Suprapubic skin (tissue), 4 donors: ENCODE measurements at regions not wholly inside any gene's neighbourhood (a gene's known extent, or its start where the extent isn't known, plus 50 kb on each side); places are given as distances from the start of the nearest gene placed in this dataset.

Experiments used
- POLR2A ChIP-seq, 2 donors: fragments of 450-650 bp; IDR thresholded peaks; one replicate each; pipeline ENCODE4 v1.6.1; 2017; ENCODE audit warnings: antibody characterized with exemption in 2 of 2, mild to moderate bottlenecking in 2 of 2, moderate library complexity in 2 of 2
- POLR2AphosphoS5 ChIP-seq, 3 donors: sonication (generic); formaldehyde crosslinking; IDR thresholded peaks; one replicate each; pipeline ENCODE4 v1.6.1; 2017; ENCODE audit warnings: antibody characterized with exemption in 3 of 3
- TF ChIP-seq, protein P1 (sequence below), 2 donors: fragments of 200-600 bp in 1 of 2; fragments of 450-650 bp in 1 of 2; sonication (generic) in 1 of 2; IDR thresholded peaks; one replicate each; pipeline ENCODE4 v1.5.1; 2016 to 2019; ENCODE audit warnings: antibody characterized with exemption in 2 of 2, mild to moderate bottlenecking in 1 of 2, moderate library complexity in 1 of 2

DNA sequence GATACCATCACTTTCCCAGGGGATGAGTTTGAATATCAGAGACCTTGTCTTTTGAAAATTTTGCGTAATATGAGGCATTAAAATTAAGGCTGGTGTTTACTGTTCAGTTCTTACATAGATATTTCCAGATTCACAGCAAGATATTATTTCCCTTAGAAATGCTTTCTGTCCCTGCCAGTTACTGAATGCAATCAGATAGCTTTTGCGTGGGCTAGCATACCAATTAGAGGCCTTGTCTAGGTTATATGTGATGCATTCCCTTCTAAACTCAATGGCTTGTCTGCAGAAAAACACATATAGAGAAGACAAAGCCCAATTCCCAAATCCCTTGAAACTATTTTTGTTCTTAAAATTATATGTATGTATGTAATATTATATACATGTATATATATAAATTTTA, 167.8 kb downstream of the RMST start:
- TF ChIP-seq, protein P1, sequence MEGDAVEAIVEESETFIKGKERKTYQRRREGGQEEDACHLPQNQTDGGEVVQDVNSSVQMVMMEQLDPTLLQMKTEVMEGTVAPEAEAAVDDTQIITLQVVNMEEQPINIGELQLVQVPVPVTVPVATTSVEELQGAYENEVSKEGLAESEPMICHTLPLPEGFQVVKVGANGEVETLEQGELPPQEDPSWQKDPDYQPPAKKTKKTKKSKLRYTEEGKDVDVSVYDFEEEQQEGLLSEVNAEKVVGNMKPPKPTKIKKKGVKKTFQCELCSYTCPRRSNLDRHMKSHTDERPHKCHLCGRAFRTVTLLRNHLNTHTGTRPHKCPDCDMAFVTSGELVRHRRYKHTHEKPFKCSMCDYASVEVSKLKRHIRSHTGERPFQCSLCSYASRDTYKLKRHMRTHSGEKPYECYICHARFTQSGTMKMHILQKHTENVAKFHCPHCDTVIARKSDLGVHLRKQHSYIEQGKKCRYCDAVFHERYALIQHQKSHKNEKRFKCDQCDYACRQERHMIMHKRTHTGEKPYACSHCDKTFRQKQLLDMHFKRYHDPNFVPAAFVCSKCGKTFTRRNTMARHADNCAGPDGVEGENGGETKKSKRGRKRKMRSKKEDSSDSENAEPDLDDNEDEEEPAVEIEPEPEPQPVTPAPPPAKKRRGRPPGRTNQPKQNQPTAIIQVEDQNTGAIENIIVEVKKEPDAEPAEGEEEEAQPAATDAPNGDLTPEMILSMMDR (IDR thresholded peaks at IDR 0.05): no peak
- TF ChIP-seq POLR2A (IDR thresholded peaks at IDR 0.05) (no peak), POLR2AphosphoS5 (IDR thresholded peaks at IDR 0.05) (no peak)
